GM19452 (cell line): ENCODE measurements at regions not wholly inside any gene's neighbourhood (a gene's known extent, or its start where the extent isn't known, plus 50 kb on each side); places are given as distances from the start of the nearest gene placed in this dataset.

Experiments
- ATAC-seq: cut with Tn5 transposase; IDR thresholded peaks from one replicate; pipeline ENCODE4 v1.9.1; 2021; ENCODE audit not compliant: unreplicated experiment

GRCh38 chr10:36390221-36390620 is 735.2 kb upstream of the ANKRD30A start:
- no peak for ATAC-seq

- no peak for ATAC-seq
These were observed 737.2 kb upstream of the ANKRD30A start for GRCh38 chr10:36388166-36388565.

GRCh38 chr10:36385693-36386092 is 739.7 kb upstream of the ANKRD30A start:
- ATAC-seq = no peak

DNA sequence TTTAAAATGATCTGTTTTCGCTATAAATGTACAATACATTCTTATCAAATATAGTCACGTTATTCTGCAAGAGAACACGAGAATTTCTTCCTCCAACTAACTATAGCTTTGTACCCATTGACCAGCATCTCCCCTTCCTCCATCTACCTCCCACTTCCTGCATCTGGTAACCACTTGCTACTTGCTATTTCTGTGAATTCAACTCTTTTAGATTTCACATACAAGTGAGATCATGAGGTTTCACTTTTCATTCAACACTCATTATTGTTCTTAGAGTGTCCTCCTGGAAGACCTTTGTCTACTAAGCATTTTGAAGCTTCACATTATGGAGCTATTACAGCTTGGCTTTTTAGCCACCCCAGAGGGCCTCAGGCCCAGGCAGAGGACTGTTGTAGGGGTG is 741.3 kb upstream of the FZD8 start:
- ATAC-seq = no peak

DNA sequence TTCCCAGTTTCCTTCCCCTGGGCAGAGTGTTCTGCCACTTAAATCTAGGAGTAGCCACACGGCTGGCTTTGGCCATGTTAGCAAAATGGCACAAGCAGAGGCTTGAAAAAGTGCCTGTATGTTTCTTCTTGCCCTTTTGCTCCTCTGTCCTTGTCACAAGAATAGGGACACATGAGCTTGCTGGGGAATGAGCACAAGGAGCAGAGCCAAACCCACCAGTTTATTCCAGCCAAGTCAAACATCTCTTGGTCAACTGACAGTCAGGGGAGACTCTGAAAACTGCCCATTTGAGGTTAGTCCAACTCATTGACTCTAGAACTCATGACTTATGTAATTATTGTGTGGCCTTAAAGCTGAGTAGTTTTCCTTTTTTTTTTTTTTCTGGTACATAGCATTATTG is 739.7 kb upstream of the FZD8 start:
- ATAC-seq = no peak

GRCh38 chr10:36380538-36380937 is 738.4 kb upstream of the FZD8 start:
- no peak for ATAC-seq

- ATAC-seq = no peak
These were observed 733.0 kb upstream of the FZD8 start for GRCh38 chr10:36375107-36375506.

GRCh38 chr10:36373424-36374096 is 731.5 kb upstream of the FZD8 start:
- ATAC-seq = no peak

GRCh38 chr10:36367362-36367761 is 725.3 kb upstream of the FZD8 start:
- ATAC-seq = no peak

GRCh38 chr10:36366843-36367242 is 724.7 kb upstream of the FZD8 start:
- ATAC-seq = no peak

GRCh38 chr10:36366065-36366464 is 724.0 kb upstream of the FZD8 start:
- no peak for ATAC-seq

DNA sequence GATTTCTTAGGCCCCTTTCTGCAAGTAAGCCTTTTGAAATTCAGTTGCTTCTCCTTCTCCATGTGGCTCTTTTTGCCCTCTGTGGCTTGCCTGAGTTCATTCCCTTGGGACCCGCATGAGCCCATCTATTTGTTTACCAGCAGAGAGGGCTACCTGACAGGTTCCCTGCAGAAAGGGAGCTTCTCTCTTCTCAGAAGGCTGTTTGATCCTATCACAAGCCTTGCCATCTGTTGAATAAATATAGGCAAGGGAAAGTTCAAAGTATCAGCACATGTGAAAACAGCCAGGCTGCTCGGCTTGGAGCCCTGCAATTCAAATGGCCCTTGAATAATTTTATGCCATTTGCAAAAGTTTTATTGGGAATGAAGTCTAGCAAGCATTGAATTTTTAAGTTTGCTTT is 720.2 kb upstream of the FZD8 start:
- no peak for ATAC-seq

DNA sequence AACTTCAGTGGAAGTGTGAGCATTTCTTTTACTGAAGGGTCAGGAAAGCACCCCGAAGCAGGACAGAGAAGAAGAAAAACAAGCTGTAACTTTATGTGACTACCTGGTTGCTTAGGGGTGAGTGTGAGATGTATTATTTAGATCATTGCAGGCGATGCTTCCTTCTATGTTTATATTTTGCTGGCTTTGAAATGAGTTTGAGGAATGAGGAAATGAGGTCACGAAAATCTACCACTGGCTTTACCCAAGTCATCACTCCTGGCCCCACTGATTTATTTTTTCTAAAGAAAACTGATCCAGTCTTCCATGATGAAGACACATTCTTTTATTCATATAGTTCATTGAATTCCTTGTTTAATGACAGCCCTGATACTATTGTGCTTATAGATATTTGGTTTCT is 716.6 kb upstream of the FZD8 start:
- ATAC-seq = no peak

DNA sequence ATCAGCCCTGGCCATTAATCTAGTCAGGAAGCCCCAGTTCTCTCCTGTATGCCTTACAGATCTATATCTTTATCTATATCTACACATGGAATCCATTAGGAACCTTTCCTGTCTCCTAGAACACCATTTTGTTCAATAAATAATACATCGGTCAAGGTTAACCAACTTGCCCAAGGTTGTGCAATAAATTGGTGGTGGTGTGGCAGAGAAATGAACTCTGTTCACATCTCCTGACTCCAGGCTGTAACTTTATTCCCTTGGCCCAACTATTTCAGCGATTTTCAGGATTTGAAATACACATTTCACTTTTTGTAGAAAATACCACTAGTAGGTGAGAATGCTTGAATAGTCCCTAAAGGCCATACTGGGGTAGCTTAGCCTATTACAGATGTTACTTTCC is 712.5 kb upstream of the FZD8 start:
- ATAC-seq = no peak

GRCh38 chr10:36351159-36351558 is 709.1 kb upstream of the FZD8 start:
- no peak for ATAC-seq

- ATAC-seq = no peak
These were observed 707.5 kb upstream of the FZD8 start for GRCh38 chr10:36349445-36350078.

DNA sequence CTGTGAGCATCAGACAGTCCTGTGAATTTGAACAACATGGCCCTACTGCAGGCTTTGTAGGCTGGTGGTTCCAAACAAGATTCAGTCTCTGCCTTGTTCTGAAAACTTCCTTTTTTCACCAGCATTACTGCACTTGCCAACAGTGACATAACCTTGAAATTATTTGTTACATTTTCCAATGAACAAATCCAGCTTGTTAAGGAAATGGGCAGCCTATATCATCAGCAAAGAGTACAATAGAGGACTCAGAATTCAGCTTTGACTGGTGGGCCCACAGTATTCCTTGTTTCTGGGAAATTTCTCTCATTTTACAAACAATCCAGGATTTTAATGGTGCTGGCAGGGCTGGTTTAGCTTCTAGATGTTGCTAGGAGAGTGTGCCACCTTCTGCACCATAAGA is 703.7 kb upstream of the FZD8 start:
- no peak for ATAC-seq

GRCh38 chr10:36345175-36345533 is 703.1 kb upstream of the FZD8 start:
- ATAC-seq = no peak

DNA sequence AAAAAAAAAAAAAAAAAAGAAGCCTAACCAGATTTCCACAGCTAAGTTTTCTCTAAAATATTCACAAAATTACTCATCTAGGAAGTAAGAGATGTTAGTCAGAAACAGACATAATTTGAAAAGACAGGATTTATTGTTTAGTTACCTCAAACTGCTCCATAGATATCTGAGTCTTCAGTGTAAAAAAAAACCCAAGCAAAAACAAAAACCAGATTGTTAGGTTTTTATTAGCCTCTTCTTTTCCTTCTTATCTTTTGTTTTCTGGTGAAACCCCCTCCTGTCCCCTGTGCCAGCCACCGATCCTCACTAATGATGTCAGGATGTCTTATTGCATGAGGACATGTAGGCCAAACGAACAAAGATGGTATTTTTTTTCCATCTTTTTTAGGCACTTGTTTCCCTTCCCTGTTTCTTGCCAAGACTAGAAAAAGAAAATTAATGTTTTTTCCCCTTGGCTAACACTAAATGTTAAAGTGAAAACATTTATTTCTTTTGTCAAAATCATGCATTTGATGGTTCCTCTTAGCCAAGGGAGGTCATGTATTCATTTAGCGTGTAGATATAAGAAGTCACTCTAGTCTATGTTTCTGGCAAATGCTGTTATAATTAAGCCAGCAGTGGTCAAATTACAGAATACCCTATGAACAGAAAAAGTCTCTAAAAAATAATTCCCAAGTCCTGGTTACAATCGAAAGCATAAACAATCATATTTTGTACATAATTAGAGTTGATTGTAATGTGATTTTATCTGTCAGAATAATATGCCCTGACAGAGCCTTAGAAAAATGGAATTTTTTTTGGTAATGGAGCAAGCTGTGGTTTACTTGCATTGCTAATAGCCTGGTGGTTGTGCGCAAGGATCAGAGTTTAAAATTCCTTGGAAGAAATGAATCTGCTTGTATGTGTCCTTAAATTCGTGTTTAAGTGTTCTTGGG is 702.4 kb upstream of the FZD8 start:
- no peak for ATAC-seq

- ATAC-seq = no peak
These were observed 700.7 kb upstream of the FZD8 start for GRCh38 chr10:36342781-36343180.

DNA sequence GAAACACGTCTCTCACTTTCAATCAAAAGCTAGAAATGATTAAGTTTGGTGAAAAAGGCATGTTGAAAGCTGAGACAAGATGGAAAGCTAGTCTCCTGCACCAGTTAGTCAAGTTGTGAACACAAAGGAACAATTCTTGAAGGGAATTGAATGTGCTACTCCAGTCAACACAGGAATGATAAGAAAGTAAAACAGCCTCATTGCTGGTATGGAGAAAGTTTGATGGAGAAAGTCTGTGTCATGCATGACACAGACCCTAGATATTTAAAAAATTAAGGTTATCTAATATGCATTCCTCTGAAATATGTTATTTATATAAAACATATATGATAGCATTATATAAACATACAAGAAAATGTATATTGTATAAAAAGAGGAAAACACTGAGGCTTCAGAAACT is 699.4 kb upstream of the FZD8 start:
- ATAC-seq = no peak

- no peak for ATAC-seq
These were observed 694.2 kb upstream of the FZD8 start for GRCh38 chr10:36336315-36336714.
